HG02588 (cell line): ENCODE measurements at regions not wholly inside any gene's neighbourhood (a gene's known extent, or its start where the extent isn't known, plus 50 kb on each side); places are given as distances from the start of the nearest gene placed in this dataset.

ENCODE experiments used
- ATAC-seq: cut with Tn5 transposase; IDR thresholded peaks from one replicate; pipeline ENCODE4 v1.9.1; 2021; ENCODE audit warnings: mild to moderate bottlenecking, moderate library complexity; ENCODE audit not compliant: unreplicated experiment

- no peak for ATAC-seq
Measured at GRCh38 chr9:89805571-89806292, 200.9 kb downstream of the GADD45G start.

GRCh38 chr9:89806371-89807100 lies 201.7 kb downstream of the GADD45G start:
- ATAC-seq = no peak

GRCh38 chr9:89807101-89807395 lies 202.2 kb downstream of the GADD45G start:
- ATAC-seq = no peak

DNA sequence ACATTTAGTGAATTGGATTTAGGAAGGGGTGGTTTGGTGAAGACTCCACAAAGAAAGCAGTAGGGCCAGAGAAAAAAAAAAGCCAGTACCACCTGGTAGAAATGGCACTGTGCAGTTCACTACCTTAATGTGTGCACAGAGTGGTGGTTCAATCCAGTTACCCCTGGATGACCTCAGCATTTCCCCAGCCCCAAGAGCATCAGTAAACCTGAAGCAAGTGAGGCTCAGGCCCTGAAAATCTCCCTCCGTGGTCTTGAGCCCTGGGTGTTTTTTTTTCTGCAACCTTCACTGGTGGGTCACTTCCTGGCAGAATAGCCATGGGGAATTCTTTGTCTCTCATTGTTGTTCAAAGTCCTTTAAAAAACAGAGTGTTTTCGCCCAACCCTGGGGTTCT lies 202.9 kb downstream of the GADD45G start:
- ATAC-seq = no peak

- ATAC-seq = no peak
Measured at GRCh38 chr9:89808076-89808755, 203.4 kb downstream of the GADD45G start.

- ATAC-seq = no peak
Measured at GRCh38 chr9:89808756-89809181, 204.0 kb downstream of the GADD45G start.

DNA sequence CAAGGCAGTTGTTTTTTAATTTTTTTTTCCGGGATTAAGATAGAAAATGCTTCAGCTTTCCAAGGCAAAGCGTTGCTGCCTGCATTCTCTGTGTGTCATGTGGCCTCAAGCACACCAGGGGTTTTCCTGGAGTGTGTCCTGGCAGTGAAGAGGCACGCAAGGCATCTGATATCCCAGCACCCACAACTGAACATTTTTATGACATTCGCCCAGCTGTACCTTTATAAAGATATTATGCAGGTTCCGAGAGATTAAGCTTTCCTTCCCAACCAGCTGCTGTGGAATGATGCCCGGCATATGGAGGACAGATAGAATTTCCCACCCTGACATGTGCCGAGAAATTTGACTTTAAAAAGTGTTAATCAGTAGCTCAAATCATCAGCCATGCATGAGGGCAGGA lies 205.6 kb downstream of the GADD45G start:
- ATAC-seq = no peak

- ATAC-seq = no peak
Measured at GRCh38 chr9:89811356-89811755, 206.5 kb downstream of the GADD45G start.

GRCh38 chr9:89811886-89812450 lies 207.2 kb downstream of the GADD45G start:
- no peak for ATAC-seq

GRCh38 chr9:89812556-89813181 lies 207.9 kb downstream of the GADD45G start:
- no peak for ATAC-seq

DNA sequence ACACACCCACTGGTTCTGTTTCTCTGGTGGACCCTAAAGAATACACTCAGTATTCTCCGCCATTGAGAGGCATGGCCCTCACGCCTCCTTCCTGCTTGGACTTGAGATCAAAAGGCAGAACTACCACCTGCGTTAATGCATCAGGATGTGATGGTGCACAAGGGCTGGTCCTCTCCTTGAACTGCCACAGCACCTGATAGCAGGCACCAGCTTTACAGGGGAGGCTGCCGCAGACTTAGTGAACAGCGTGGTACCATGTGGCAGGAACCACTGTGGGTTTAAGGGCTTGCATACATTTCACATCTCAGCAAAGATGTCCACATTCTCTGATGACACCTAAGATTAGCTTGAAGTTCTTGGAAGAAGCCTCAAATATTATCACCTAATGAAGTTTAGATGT lies 208.7 kb downstream of the GADD45G start:
- ATAC-seq = no peak

DNA sequence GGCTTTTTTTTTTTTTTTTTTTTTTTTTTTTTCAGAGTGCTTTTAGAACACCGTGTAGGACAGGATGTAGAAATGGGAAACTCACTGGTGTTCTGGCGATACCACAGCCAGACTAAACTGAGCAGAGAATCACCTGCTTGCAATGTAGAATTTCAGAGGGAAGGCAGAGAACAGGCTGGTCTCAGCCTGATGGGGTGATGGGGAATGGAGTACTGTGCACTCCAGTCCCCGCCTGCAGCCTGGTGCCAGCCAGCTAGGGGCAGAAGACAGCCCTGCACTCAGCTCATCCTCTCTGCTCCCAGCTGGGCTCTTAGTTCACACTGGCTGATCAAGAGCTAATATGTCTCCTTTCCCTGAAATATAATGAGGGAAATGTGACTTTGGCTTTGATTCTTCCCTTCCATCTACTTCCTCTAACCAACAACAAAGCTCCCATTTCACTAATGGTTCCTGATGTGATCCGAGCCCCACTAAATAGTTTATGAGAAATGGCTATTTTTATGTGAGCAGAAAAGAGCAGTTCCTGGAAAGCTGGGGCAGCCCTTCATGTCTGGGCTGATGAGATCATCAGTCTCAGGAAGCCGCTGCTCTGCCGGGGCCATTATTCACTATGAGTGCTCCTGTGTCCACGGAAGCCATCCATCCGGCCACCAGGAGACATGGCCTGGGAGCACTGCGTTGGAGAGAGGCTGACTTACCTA lies 209.7 kb downstream of the GADD45G start:
- ATAC-seq = no peak

DNA sequence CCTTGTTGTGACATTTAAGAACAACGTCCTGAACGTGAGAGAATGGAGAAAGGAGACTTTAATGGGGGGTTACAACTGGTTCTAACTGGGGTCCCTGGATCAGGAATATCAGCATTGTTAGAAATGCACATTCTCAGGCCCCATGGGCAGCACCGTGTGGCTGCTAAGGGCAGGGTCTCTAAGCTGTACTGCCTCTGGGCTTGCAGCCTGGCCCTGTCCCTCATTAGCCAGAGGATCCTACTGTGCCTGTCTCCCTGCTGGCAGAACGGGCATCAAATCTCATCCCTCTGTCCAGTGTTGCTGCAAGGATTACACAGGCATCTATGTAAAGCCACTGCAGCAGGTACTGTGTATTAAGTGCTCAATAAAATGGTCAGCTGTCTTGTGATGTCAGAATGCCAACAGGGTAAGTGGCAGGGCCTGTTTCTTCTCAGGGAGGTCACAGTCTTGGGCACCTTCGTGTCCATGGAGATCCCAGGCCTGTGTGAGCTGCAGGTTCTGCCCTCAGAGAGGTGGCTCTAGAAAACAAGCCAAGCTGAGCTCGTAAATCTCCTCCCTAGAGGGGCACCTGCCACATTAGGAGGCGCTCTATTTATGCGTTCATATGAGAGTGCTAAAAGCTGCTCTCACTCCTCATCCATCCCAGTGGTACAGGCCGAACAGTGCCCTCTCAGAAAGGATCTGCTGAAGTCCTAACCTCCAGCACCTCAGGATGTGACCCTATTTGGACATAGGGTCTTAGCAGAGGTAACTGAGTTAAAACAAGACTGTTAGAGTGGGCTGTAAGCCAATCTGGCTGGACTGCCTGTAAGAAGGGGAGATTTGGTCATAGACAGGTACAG lies 210.5 kb downstream of the GADD45G start:
- peak; percentile 40 for ATAC-seq

DNA sequence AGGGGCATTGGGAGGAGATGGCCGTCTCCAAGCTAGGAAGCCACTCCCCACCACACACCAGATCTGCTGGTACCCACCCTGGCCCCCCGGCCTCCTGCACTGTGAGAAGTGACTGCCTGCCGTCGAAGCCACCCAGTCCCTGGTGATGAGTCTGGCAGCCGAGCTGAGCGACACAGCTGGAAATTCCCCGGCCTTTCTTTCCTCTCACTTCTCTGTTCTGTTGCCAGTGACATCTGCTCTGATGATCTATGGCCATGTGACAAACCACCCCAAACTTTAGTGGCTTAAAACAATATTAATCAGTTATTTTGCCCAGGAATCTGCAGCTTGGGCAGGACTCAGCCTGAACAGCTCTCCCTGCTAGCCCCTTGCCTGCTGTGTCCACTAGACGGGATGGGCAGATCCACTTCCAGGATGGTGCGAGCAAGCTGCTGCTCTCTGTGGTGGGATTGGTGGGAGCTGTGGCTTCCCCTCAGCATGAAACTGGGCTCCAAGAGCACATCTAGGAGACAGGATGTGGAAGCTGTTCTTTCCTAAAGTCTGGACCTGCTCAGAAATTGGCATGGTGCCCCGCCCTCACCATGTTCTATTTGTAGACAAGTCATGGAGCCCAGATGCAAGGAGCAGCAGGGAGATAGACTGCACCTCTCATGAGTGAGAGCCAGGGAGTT lies 211.2 kb downstream of the GADD45G start:
- ATAC-seq = peak; percentile 93

GRCh38 chr9:89817151-89817950 lies 212.5 kb downstream of the GADD45G start:
- ATAC-seq = no peak

GRCh38 chr9:89820337-89820736 lies 215.5 kb downstream of the GADD45G start:
- ATAC-seq = no peak

- ATAC-seq = no peak
Measured at GRCh38 chr9:89821081-89821480, 216.3 kb downstream of the GADD45G start.

- ATAC-seq = no peak
Measured at GRCh38 chr9:89822996-89823395, 218.2 kb downstream of the GADD45G start.
